Activated CD4-positive, alpha-beta memory T cell treated with anti-CD3 and anti-CD28 coated beads, Interleukin-2, amount 10 ng/mL, durations not matched to agents 7 days and 5 days (primary cell): ENCODE measurements at regions not wholly inside any gene's neighbourhood (a gene's known extent, or its start where the extent isn't known, plus 50 kb on each side); places are given as distances from the start of the nearest gene placed in this dataset.

Experiments
- CTCF ChIA-PET: fragments of 350-600 bp; sonication (Branson Sonifier 250); formaldehyde crosslinking; loops from one replicate; lab custom pipeline; 2021; ENCODE audit warnings: antibody characterized with exemption, inconsistent platforms; lab: Charles Lee
- POLR2A ChIA-PET: fragments of 350-600 bp; sonication (Branson Sonifier 250); formaldehyde crosslinking; loops from one replicate; lab custom pipeline; 2021; ENCODE audit warnings: antibody characterized with exemption; lab: Charles Lee
- DNase-seq: peaks from one replicate; pipeline ENCODE4 v3.0.0-alpha.2; 2020
- H3K27ac Mint-ChIP-seq: one replicate; pipeline ENCODE4 v1.8.0; 2021; ENCODE audit warnings: mild to moderate bottlenecking, mixed read lengths
- H3K27me3 Mint-ChIP-seq: one replicate; pipeline ENCODE4 v1.8.0; 2021; ENCODE audit warnings: mixed read lengths
- H3K36me3 Mint-ChIP-seq: one replicate; pipeline ENCODE4 v1.8.0; 2021; ENCODE audit warnings: low read depth, mixed read lengths
- H3K4me1 Mint-ChIP-seq: one replicate; pipeline ENCODE4 v1.8.0; 2021; ENCODE audit warnings: mixed read lengths
- H3K4me3 Mint-ChIP-seq: one replicate; pipeline ENCODE4 v1.8.0; 2021; ENCODE audit warnings: mild to moderate bottlenecking, mixed read lengths
- H3K9me3 Mint-ChIP-seq: one replicate; pipeline ENCODE4 v1.8.0; 2021; ENCODE audit warnings: mixed read lengths

DNA sequence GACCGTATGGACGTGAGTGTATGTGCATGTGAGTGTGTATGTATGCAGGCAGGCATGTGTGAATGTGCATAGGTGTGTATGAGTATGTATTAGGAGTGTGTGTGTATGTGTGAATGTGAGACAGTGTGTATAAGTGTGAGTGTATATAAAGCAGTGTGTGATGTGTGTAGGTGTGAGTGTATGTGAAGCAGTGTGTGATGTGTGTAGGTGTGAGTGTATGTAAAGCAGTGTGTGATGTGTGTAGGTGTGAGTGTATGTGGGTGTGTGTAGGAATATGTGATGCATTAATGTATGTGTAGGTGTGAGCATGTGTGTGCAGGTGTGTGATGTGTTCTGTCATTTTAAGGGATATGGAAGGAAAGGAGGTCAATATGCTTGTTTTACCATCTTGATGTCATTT, 215.5 kb downstream of the GADD45G start:
- H3K4me3 Mint-ChIP-seq = no peak overlapping the region
- no peak for DNase-seq

DNA sequence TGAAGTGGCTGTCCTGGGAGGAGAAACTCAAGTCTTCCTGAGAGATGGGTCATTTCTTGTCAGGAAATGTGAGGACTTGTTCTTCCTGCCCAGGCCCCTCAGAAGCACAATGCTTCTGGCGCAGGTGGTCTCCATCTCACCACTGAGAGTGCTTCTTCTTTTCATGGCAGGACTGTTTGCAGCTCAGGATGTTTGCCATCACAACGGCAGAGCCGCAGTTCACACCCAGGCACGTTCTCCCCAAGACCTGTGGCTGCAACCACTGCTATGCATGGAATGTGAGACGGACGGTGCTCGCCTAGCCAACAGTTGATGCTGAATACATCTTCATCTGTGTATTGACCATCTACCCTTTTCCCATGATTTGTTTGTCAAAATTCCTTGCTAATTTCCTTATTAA, 216.3 kb downstream of the GADD45G start:
- Mint-ChIP-seq H3K9me3 (no peaks in the 10 kb centered on the region), H3K36me3 (no peaks in the 10 kb centered on the region), H3K27ac (no peak overlapping the region), H3K4me3 (no peak overlapping the region), H3K4me1 (no peaks in the 10 kb centered on the region), H3K27me3 (peaks cover 26% of the 10 kb centered on the region)
- ChIA-PET POLR2A (no interaction called here), CTCF (no interaction called here)
- DNase-seq = no peak

More for the DNA sequence above, 215.5 kb downstream of the GADD45G start:
- no peaks in the 10 kb centered on the region for H3K9me3 Mint-ChIP-seq
- POLR2A ChIA-PET = no interaction called here
- no peaks in the 10 kb centered on the region for H3K4me1 Mint-ChIP-seq
- H3K27me3 Mint-ChIP-seq = peaks cover 23% of the 10 kb centered on the region
- CTCF ChIA-PET = interaction anchor here (1.0 kb wide), 1 partner anchor 217 kb away, joined by 4 read pairs; no protein-coding TSS in a partner anchor
- H3K27ac Mint-ChIP-seq = no peak overlapping the region
- H3K36me3 Mint-ChIP-seq = no peaks in the 10 kb centered on the region

DNA sequence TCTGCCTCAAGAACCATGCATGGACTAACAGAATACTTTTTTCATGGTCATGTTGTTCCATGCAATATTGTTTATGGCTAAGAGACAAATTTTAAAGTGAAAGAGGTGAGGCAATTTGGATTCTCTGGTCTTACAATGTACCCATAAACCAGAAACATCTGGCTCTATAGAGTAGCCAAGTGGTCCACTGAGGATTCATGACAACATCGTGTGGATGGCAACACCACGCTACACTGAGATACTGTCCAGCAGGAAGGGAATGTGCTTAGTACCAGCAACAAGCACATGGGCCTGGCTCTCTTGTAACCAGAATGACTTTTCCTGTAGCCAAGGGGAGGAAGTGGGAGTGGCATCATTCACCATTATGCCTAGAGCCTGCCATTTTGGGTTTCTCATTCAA, 218.2 kb downstream of the GADD45G start:
- DNase-seq = no peak
- H3K9me3 Mint-ChIP-seq = no peaks in the 10 kb centered on the region
- H3K36me3 Mint-ChIP-seq = no peaks in the 10 kb centered on the region
- POLR2A ChIA-PET = no interaction called here
- peaks cover 26% of the 10 kb centered on the region for H3K27me3 Mint-ChIP-seq
- H3K27ac Mint-ChIP-seq = no peak overlapping the region
- H3K4me1 Mint-ChIP-seq = peaks cover 6% of the 10 kb centered on the region
- H3K4me3 Mint-ChIP-seq = no peak overlapping the region
- CTCF ChIA-PET = no interaction called here

DNA sequence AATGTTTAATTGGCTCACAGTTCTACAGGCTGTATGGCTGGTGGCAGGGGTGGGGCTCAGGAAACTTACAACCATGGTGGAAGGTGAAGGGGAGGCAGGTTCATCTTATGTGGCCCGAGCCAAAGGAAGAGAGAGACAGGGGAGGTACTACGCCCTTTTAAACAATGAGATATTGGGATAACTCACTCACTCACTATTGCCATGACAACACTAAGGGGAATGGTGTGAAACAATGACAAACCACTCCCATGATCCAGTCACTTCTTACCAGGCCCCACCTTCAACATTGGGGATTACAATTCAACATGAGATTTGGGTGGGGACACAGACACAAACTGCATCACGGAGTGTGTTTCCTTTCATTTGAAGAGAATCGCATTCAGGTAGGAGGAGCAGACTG, 220.9 kb downstream of the GADD45G start:
- no peak for DNase-seq
- peaks cover 3% of the 10 kb centered on the region for H3K9me3 Mint-ChIP-seq
- H3K4me3 Mint-ChIP-seq = no peak overlapping the region
- peaks cover 16% of the 10 kb centered on the region for H3K4me1 Mint-ChIP-seq
- H3K27me3 Mint-ChIP-seq = peaks cover 25% of the 10 kb centered on the region
- ChIA-PET POLR2A (no interaction called here), CTCF (no interaction called here)
- no peak overlapping the region for H3K27ac Mint-ChIP-seq
- H3K36me3 Mint-ChIP-seq = no peaks in the 10 kb centered on the region

GRCh38 chr9:89826186-89826585, 221.4 kb downstream of the GADD45G start:
- peaks cover 25% of the 10 kb centered on the region for H3K27me3 Mint-ChIP-seq
- H3K9me3 Mint-ChIP-seq = peaks cover 3% of the 10 kb centered on the region
- H3K27ac Mint-ChIP-seq = no peak overlapping the region
- DNase-seq = no peak
- CTCF ChIA-PET = no interaction called here
- no peaks in the 10 kb centered on the region for H3K36me3 Mint-ChIP-seq
- H3K4me3 Mint-ChIP-seq = no peak overlapping the region
- POLR2A ChIA-PET = no interaction called here
- H3K4me1 Mint-ChIP-seq = peaks cover 16% of the 10 kb centered on the region

- CTCF ChIA-PET = no interaction called here
- H3K4me1 Mint-ChIP-seq = peaks cover 16% of the 10 kb centered on the region
These were observed 224.5 kb downstream of the GADD45G start for GRCh38 chr9:89829346-89829745.

DNA sequence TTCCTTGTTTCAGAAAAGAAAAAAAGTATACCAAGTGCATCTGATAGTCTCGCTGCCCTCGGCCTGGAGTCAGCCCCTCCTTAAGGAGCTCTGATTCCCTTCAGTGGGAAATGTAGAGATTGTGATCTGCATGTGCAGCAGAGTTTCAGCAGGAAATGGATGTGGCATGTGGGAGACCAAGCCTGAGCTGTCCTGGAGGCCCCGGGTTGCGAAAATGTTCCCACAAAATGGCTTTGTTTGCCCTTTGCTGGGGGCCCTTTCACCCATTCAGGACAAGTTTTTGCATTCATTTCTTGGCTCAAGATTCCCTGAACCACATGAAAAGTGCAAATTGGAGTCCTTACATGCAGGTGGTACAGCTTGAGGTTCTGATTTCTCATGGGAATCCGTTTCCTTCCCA, 230.9 kb downstream of the GADD45G start:
- CTCF ChIA-PET = interaction anchor here (0.7 kb wide), 1 partner anchor 233 kb away, joined by 3 read pairs; no protein-coding TSS in a partner anchor
- POLR2A ChIA-PET = no interaction called here

More at GRCh38 chr9:89829346-89829745, 224.5 kb downstream of the GADD45G start:
- no peak for DNase-seq
- Mint-ChIP-seq H3K27ac (no peak overlapping the region), H3K9me3 (peaks cover 3% of the 10 kb centered on the region), H3K4me3 (no peak overlapping the region), H3K27me3 (peaks cover 39% of the 10 kb centered on the region), H3K36me3 (no peaks in the 10 kb centered on the region)
- POLR2A ChIA-PET = interaction anchor here (1.1 kb wide), 1 partner anchor 87 kb away, joined by 3 read pairs; no protein-coding TSS in a partner anchor

DNA sequence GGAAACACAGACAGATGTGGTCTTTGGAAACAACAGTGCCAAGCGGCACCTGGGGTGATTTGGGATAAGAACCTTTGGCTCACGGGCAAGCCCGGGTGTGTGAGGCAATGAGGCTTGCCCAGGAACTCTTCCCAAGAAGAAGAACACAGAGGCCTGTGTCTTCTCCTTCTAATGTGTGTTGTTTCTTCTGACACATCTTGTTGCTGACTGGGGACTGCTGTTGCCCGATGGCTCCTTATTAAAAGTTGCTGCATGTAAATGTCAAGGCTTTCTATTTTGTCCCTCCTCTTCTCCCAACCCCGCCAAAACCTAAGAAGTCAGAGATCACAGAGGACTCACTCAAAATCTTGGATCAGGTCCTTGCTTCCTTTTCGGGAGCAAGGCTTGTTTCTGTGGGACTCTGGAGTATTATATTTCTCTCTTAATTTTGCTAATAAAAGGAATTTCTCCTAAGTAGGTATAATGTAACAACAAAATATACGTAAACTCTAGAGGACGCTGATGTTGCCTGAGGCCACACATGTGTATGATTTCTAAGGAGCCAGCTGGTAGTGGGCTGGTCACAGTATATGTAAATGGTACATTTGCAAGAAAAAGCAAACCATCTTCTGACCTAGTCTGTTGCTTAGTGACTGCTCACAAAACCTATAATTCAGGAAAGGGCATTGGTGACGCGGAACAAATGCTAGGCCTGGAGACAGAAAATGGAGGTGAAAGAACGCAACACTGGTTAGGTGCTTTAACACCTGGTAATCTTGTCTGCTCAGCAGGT, 232.5 kb downstream of the GADD45G start:
- no peaks in the 10 kb centered on the region for H3K36me3 Mint-ChIP-seq
- H3K27me3 Mint-ChIP-seq = peaks cover 26% of the 10 kb centered on the region
- H3K27ac Mint-ChIP-seq = no peak overlapping the region
- no peaks in the 10 kb centered on the region for H3K9me3 Mint-ChIP-seq
- CTCF ChIA-PET = no interaction called here
- no peak overlapping the region for H3K4me3 Mint-ChIP-seq
- POLR2A ChIA-PET = no interaction called here
- no peaks in the 10 kb centered on the region for H3K4me1 Mint-ChIP-seq
- no peak for DNase-seq

More for the DNA sequence above, 230.9 kb downstream of the GADD45G start:
- no peaks in the 10 kb centered on the region for H3K36me3 Mint-ChIP-seq
- no peak overlapping the region for H3K4me3 Mint-ChIP-seq
- no peak for DNase-seq
- peaks cover 32% of the 10 kb centered on the region for H3K27me3 Mint-ChIP-seq
- H3K4me1 Mint-ChIP-seq = no peaks in the 10 kb centered on the region
- H3K9me3 Mint-ChIP-seq = no peaks in the 10 kb centered on the region
- no peak overlapping the region for H3K27ac Mint-ChIP-seq

DNA sequence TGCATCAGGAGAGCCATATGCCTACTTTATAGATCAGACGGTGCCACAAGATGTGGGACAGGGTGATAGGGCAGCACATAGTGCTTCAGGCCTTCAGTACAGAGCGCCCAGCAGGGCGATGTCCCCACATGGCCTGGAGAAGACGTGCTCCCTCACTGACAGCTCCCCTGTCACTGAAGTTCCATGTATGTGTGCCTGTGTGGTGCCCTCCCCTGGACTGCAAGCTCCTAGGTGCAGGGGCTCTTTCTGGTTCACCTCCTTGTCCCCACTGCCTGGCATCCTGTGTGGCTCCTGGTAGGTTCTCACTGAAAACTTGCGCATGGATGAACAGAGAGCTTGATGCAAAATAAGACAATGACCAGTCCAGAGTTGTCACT, 233.1 kb downstream of the GADD45G start:
- ChIA-PET POLR2A (no interaction called here), CTCF (no interaction called here)
- H3K36me3 Mint-ChIP-seq = no peaks in the 10 kb centered on the region
- no peak overlapping the region for H3K27ac Mint-ChIP-seq
- H3K4me3 Mint-ChIP-seq = no peak overlapping the region
- DNase-seq = no peak
- no peaks in the 10 kb centered on the region for H3K9me3 Mint-ChIP-seq
- H3K27me3 Mint-ChIP-seq = peaks cover 26% of the 10 kb centered on the region
- H3K4me1 Mint-ChIP-seq = no peaks in the 10 kb centered on the region

DNA sequence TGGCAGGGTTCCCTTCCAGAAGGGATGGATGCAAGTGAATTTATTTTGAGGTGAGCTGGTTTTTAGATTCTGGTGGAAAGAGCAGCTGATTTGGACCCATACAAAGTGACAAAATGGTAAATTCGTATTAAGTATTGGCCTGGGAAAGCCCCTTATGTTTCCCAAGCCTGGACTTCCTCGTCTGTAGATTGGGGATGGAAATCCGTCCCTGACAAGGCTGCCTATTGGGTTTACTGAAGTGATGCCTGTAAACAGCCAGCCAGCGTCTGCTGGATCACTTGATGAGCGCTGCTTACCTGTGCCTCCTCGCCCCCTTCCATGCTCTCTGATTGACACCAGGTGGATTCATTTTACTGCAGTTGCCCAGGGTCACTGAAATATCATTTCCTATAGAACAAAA, 233.8 kb downstream of the GADD45G start:
- Mint-ChIP-seq H3K27ac (no peak overlapping the region), H3K27me3 (peaks cover 21% of the 10 kb centered on the region), H3K9me3 (no peaks in the 10 kb centered on the region), H3K4me3 (no peak overlapping the region), H3K36me3 (no peaks in the 10 kb centered on the region), H3K4me1 (no peaks in the 10 kb centered on the region)
- ChIA-PET CTCF (no interaction called here), POLR2A (no interaction called here)
- no peak for DNase-seq

GRCh38 chr9:89839449-89839848, 234.6 kb downstream of the GADD45G start:
- H3K36me3 Mint-ChIP-seq = no peaks in the 10 kb centered on the region
- H3K4me3 Mint-ChIP-seq = no peak overlapping the region
- H3K27me3 Mint-ChIP-seq = peaks cover 15% of the 10 kb centered on the region
- no peaks in the 10 kb centered on the region for H3K4me1 Mint-ChIP-seq
- ChIA-PET POLR2A (no interaction called here), CTCF (interaction anchor here (1.6 kb wide), 1 partner anchor 237 kb away, joined by 3 read pairs; no protein-coding TSS in a partner anchor)
- no peaks in the 10 kb centered on the region for H3K9me3 Mint-ChIP-seq
- no peak overlapping the region for H3K27ac Mint-ChIP-seq
- DNase-seq = no peak

DNA sequence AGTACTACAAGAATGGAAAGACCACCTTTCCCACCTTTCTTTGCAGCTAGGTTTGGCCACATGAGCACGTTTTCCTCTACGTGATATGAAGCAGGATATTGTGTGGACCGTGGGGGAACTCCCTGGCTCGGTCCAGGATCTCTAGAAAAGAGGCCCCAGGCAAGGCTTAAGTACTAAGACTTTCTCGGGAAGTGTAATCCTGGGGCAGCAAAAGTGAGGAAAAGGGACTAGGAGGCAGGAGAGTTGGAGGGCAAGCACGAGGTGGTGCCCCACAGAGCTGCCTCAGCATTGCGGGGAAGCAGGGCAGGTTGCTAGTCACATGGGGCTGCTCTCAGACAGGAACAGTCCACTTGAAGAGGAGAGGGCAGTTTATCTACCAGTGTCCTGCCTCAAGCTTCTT, 235.1 kb downstream of the GADD45G start:
- H3K27me3 Mint-ChIP-seq = peaks cover 10% of the 10 kb centered on the region
- H3K36me3 Mint-ChIP-seq = no peaks in the 10 kb centered on the region
- POLR2A ChIA-PET = no interaction called here
- DNase-seq = no peak
- H3K4me3 Mint-ChIP-seq = no peak overlapping the region
- H3K4me1 Mint-ChIP-seq = no peaks in the 10 kb centered on the region
- CTCF ChIA-PET = interaction anchor here (1.6 kb wide), 1 partner anchor 237 kb away, joined by 3 read pairs; no protein-coding TSS in a partner anchor
- no peak overlapping the region for H3K27ac Mint-ChIP-seq
- H3K9me3 Mint-ChIP-seq = no peaks in the 10 kb centered on the region

- Mint-ChIP-seq H3K36me3 (no peaks in the 10 kb centered on the region), H3K4me1 (no peaks in the 10 kb centered on the region), H3K27ac (no peak overlapping the region), H3K9me3 (no peaks in the 10 kb centered on the region), H3K27me3 (peaks cover 8% of the 10 kb centered on the region), H3K4me3 (no peak overlapping the region)
- CTCF ChIA-PET = no interaction called here
- POLR2A ChIA-PET = no interaction called here
- no peak for DNase-seq
These were observed 236.6 kb downstream of the GADD45G start for GRCh38 chr9:89841456-89841855.
